Dedifferentiated amniotic fluid mesenchymal stem cell (primary cell): ENCODE measurements at regions not wholly inside any gene's neighbourhood (a gene's known extent, or its start where the extent isn't known, plus 50 kb on each side); places are given as distances from the start of the nearest gene placed in this dataset.
A peak's percentile ranks its signal among the peaks of the same experiment; 100 is the strongest.

Experiments
- DNase-seq: peaks from one replicate; pipeline ENCODE4 v3.0.0-alpha.2; 2016; ENCODE audit errors: extremely low spot score

DNA sequence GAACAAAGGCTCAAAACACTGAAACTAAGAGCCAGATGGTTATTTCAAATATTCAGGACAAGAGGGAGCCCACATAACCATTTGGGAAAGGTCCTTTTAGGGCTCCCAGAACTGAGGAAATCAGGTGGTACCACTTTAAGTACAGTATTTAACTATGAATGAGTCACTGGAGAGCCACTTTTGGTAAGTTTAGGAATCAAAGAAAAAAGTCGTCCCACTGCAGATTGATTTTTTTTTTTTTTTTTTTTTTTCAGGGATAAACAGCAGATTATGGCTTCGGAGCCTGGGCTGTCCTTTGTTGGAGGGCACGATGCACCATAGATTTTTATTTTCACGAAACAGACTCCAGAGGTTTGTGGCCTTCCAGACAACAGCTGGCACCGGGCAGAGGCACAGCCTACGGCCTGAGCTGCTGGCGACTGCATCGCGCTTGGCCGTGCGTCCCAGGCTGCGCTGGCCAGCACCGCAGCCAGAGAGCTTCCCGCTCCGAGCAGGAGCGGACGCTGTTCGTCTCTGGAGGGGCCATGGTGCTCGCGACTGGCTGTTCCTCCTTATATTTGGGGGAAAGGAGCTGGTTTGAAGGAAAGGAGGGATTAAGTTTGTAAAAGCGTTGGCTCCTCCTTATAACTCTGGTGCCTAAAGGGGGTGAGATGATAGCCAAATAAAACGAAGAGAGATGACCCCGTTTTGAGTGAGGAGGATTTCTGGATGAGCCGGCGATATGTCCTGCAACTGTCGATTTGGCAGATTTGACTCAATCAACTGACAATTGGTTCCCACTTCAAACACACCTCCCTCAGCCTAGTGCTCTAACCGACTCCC, 152.9 kb upstream of the GOLIM4 start:
- DNase-seq = peak; percentile 21

DNA sequence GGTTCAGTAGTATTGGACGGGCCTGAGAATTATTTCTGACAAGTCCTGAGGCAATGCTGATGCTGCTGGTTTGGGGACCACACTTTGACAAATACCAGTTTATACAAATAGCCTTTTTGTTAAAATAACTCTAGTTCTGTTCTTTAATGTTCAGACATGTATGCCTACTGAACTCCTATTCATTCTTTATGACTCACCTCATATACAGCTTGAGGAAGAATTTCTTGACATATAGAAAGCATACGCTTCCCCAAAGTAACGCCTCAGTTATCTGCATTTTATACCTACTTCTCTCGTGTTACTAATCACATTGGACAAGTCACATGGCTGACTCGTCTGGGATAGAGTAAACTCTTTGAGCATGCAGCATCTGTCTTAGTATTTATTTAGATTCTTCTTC, 145.4 kb upstream of the GOLIM4 start:
- DNase-seq = no peak

GRCh38 chr3:168239287-168239686, 143.6 kb upstream of the GOLIM4 start:
- DNase-seq = no peak

DNA sequence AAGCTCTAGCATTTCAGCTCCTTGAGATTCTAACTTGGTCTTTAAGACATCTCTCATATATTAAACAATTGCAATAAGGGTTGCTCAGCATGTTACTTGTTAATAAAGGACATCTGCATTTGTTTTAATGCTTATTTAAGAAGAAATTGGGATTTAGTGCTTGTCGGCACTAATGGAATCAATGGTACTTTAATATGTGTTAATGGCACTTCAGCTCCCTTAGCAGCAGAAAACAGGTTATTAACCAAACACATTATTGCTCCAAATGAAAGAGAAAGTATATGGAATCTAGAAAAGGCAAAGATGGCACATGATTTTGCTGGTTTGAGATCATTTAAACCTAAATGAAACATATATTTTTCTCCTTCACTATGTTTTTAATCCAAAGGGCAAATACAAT, 137.3 kb upstream of the GOLIM4 start:
- DNase-seq = no peak

DNA sequence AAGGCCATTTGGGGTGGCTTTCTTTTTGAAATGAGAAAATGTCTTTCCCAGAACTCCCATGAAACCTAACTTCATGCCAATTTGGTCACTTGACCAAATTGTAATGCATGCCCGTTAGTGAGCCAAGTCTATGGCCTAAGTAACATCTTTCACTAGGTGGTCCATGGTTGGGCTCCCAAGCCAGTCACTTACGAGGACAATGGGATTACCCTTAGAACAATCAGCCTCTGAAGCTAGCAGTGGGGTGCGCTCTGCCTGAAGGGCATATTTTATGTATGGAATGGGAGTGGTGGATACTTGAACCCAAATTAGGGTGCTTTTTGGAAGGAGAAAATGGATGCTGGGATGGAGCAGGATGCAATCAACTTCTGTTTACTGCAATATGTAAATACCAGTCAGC, 127.4 kb upstream of the GOLIM4 start:
- no peak for DNase-seq

DNA sequence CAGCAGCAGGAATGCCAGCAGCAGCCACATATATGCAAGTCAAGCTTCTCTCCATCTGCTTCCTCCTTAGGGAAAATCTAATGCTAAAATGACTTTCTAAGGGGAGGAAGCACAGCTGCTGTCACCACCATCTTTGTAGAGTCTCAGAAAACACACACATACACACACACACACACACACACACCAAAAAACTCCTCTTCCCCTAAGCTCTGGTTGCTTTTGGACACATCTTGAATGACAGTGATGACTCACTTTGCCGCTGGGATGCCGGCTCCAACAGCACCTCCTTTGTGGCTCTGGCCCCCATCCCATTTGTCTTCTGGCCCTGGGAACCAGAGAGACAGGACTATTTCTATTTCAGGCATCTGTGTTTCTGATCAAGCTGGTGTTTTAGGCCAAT, 124.8 kb upstream of the GOLIM4 start:
- no peak for DNase-seq

DNA sequence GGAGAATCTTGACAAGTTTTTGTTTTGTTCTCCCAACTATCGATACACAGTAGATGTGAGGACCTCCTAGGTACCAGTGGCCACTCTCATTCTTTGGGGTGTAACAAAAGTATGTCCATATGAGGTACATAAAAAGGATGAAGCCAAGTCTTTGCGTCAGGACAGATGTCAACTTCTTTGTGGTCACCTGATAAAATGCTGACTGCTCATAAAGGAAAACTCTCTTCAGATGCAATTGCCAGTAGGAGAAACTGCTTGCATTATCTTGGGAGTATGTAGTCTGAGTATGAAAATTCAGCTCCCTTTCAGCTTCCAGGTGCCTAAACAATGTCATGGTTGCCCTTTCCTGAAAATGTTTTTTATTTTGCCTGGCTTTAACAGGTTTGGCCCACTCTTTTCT, 123.8 kb upstream of the GOLIM4 start:
- DNase-seq = no peak

DNA sequence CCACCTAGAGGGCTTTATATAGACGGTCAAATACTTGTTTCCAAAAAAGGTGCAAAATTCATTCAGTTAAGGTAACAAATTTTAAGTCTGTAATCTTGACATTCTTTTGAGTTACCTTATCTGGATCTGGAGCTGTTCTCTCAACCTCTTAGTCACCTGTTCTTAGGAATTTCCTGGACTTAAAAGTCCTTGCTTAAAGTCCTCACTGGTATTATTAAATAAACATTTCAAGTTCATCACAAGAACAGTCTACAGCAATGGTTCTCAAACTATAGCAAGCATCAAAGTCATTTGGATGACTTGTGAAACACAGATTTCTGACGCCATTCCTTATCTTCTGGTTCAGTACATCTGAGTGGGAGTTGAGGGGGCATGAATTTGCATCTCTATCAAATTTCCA, 122.9 kb upstream of the GOLIM4 start:
- DNase-seq = no peak

DNA sequence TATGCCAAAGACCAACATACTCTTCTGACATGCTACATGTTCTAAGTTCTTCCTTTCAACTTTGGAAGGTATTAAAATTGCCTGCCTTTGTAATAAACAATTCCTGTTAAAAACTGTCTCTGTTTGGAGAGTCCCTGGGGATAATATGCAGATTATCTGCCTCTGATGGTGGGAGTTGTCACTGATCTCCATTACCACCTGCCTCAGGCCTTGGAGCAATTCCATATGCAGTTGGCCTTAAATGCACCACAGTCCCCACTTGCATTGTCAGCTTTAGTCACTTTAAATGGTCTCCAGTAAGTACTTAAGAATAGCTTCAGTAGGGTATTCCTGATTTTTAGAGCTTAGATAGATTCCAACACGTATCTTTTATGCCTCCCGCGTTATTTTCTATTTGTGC, 121.1 kb upstream of the GOLIM4 start:
- no peak for DNase-seq

DNA sequence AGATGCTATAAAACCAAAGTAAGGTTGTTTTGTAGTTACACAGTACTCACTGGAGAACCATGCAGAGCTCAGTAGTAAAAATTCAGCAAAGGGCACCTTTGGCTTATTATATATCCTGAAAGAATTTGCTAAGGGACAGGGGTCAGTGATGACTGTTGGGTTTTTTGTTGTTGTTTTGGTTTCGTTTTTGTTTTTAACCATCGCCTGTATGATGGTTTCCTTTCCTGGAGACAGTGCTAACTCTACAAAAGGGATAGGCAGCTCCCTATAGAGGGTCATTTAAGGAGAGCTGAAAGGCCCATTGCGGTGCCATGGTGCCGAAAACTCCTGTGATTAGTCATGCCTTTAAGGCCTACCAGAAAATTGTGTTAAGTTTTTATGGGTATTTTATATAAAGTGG, 118.2 kb upstream of the GOLIM4 start:
- DNase-seq = no peak

- no peak for DNase-seq
Observed at GRCh38 chr3:168212664-168213285, 117.1 kb upstream of the GOLIM4 start.

GRCh38 chr3:168205451-168205850, 109.7 kb upstream of the GOLIM4 start:
- DNase-seq = no peak

DNA sequence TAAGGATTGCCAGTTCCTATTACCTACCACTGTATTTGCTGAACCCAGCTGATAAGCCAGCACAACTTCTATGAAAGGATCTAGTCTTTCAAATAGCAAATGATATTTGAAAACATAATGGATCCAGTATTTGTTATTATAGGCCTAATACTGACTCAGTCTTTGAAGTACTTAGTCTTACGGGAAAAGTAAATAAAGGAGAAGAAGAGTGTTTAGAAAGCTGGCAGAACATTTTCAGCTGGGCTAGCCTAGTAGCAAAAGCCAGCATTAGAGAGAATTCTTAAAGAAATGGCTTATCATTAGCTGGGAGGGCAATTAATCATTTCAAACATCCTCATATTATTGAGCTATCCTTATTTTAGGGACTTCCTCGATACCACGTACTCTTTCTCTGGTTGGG, 101.4 kb upstream of the GOLIM4 start:
- no peak for DNase-seq

DNA sequence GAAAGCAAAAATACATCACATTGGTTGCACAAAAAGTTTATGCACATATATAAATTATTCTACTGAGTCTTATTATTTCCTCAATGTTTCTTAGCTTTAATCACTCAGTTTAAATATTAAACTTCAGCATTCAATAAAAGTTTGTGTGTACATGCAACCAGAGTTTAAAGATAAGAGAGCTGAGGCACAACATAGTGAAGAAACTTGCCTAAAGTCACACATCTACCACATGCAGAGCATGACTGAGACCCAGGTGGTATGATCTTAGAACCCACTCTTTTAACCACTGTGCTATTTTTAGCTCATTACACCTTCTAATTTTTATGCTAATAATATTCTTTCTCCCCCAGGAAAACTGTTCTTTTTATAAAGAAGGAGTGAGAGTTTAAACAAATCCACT, 96.1 kb upstream of the GOLIM4 start:
- no peak for DNase-seq

- DNase-seq = no peak
Observed at GRCh38 chr3:168187233-168187632, 91.5 kb upstream of the GOLIM4 start.

GRCh38 chr3:168186293-168186983, 90.7 kb upstream of the GOLIM4 start:
- no peak for DNase-seq

DNA sequence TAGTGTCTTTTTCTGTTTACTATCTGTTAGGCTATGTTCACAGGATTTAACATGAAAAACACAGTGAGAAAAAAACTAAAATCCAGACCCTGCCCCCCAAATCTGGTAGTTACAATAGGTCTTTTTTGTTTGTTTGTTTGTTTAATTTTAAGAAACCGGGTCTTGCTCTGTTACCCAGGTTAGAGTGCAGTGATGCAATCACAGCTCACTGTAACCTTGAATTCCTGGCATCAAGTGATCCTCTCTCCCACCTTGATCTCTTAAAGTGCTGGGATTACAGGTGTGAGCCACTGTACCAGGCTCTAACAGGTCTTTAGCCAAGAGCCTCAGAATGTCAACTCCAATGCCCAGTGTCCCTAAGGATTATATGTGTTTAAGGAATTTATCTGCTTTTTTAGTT, 88.0 kb upstream of the GOLIM4 start:
- no peak for DNase-seq

- no peak for DNase-seq
Observed at GRCh38 chr3:168168743-168169142, 73.0 kb upstream of the GOLIM4 start.

- peak; percentile 74 for DNase-seq
Observed at GRCh38 chr3:168165390-168166269, 69.9 kb upstream of the GOLIM4 start.

- no peak for DNase-seq
Observed at GRCh38 chr3:168162172-168162571, 66.4 kb upstream of the GOLIM4 start.

DNA sequence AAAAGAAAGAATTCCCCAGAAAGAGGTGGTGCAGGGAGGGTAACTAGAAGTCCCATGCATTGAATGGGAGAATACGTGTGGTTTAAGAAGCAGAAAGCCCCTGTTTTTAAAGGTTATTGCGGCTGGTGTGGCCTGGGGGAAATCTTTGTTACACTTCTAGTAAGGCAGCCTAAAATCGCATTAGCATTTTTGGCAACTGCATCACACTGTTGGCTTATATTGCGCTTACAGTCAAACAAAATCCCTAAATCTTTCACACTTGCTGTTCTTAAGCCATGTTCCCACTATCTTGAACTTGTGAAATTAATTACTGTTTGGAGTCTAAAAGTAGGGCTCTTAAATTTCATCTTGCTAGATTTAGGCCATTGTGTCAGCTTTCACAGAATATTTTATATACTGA, 66.0 kb upstream of the GOLIM4 start:
- DNase-seq = no peak

- no peak for DNase-seq
Observed at GRCh38 chr3:168157903-168158302, 62.2 kb upstream of the GOLIM4 start.
